Stomach (tissue), 4 donors: ENCODE measurements at regions not wholly inside any gene's neighbourhood (a gene's known extent, or its start where the extent isn't known, plus 50 kb on each side); places are given as distances from the start of the nearest gene placed in this dataset.

Source experiments
- CTCF ChIP-seq, 7 experiments: fragments of 450-650 bp in 4 of 7; fragments of 200-600 bp in 3 of 7; sonication (generic) in 3 of 7; IDR thresholded peaks; one replicate each; pipeline ENCODE4 v1.5.1; 2016 to 2019; ENCODE audit warnings: antibody characterized with exemption in 7 of 7, control low read depth in 2 of 7, mild to moderate bottlenecking in 1 of 7
- EP300 ChIP-seq: sonication (generic); formaldehyde crosslinking; IDR thresholded peaks from one replicate; pipeline ENCODE4 v1.6.1; 2017; ENCODE audit warnings: antibody characterized with exemption
- POLR2A ChIP-seq, 4 donors: fragments of 450-650 bp; IDR thresholded peaks; one replicate each; pipeline ENCODE4 v1.6.1; 2016; ENCODE audit warnings: antibody characterized with exemption in 4 of 4, control low read depth in 2 of 4, mild to moderate bottlenecking in 1 of 4, moderate library complexity in 1 of 4

GRCh38 chr2:33903215-33903614 is 304.1 kb upstream of the FAM98A start:
- TF ChIP-seq CTCF (IDR thresholded peaks at IDR 0.05) (no peak), POLR2A (IDR thresholded peaks at IDR 0.05) (no peak), EP300 (no peak)
